SK-N-DZ (cell line): ENCODE measurements at regions not wholly inside any gene's neighbourhood (a gene's known extent, or its start where the extent isn't known, plus 50 kb on each side); places are given as distances from the start of the nearest gene placed in this dataset.
"Not testable (repeated sequence)": the region's sequence is repeated elsewhere in the genome, so short reads cannot be mapped to it uniquely, and the experiment has no call there.

Experiments
- DNase-seq: peaks from one replicate; pipeline ENCODE4 v3.0.0-alpha.2; 2015; ENCODE audit warnings: low spot score

DNA sequence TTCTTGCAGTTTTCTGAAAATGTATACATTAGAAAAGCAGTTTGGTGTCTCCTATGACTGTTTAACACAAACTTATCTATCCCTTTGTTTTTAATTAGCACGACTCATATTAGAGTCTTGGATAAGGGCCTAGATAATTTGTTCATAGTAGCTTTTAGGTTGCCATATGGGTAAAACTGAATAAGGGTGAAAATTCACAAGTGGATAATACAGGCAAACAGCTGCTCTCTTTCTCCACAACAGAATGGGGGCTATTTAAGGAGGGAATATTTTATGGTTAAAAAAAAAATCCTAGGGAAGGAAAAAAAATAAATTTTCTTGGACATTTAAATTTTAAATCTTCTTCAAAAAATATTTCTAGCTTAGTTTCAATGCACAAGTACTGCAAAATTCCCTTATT, 1416.1 kb downstream of the GATA3 start:
- no peak for DNase-seq

DNA sequence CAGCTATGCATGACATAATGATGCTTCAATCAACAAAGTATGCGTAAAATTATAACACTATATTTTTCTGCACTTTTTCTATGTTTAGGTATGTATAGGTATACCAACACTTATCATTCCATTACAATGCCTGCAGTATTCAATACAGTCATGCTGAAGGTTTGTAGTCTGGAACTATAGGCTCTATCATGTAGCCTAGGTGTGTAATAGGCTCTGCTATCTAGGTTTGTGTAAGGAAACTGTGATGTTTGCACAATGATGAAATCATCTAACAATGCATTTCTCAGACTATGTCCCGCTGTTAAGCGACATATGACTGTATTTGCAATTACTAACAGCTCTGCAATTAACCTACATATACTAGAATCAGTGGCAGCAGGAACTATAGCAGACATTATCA, 1447.5 kb downstream of the GATA3 start:
- no peak for DNase-seq

DNA sequence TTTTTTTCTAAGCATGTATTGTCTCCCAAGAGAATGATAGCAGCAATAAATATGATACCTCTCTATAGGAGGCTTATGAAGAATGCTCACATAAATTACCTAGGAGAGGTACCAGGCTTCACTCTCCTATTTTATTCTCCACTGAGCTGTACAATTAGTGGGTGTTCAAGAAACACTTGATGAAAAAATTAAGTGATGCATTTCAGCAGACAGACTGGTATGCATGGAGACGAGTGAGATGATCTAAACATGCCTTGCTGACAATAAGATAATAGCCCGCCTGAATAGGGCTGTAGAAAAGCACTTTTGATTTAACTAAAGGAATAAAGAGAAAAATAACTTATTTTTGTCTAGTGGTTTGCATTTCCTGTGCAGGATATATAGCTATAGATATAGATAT, 1449.7 kb downstream of the GATA3 start:
- DNase-seq: no peak

DNA sequence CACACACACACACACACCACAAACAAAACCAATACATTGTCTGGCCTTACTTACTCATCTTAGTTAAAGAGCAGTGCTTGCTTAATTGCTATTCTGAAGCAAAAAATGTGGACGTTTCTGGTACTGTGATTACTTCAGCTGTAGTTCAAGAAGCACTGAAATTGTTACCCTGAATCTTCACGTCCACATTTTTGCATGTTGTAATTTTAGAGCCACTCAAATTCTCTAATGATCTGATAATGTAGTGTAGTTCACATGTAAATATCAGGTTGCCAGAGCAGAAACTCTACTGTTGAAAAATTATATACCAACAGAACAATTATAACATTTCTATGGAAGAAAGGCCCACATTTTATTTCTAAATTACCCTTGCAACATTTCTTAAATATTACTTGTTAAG, 1451.1 kb downstream of the GATA3 start:
- DNase-seq: no peak

DNA sequence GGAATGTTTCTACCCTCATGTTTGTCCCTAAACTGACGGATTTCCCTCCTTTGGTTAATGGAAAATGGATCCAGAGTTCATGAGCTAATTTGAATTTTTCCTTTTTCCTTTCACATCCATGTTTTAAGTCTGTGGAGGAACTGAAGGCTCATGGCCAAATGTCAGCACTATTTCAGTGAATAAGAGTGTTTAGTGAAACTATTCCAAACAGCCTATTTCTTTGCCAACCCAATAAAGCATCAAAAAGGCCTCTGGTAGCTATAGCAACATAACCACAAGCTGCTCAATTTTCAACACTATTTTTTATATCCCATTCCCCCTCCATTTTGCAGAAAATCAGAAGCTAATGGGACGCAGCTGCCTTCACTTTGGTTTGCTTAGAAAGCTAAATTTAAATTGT, 1454.1 kb downstream of the GATA3 start:
- DNase-seq: no peak

DNA sequence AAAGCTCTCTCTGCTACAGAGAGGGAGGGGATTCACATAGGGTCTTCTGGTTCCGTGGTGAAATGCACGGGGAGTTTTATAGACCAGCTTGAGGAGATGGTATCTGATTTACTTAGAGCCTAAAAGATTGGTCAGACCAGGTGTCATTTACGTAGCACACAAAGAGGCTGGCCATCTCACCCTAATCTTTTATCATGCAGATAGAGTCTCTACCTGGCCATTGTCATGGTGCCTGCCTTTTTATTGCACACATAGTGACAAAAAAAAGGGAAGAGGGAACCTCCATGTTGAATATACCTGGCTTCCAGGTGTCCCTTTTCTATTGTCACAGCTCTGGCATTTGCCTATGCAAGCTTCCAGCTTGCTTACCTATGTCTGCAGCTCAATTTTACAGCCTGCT, 1456.1 kb downstream of the GATA3 start:
- no peak for DNase-seq

DNA sequence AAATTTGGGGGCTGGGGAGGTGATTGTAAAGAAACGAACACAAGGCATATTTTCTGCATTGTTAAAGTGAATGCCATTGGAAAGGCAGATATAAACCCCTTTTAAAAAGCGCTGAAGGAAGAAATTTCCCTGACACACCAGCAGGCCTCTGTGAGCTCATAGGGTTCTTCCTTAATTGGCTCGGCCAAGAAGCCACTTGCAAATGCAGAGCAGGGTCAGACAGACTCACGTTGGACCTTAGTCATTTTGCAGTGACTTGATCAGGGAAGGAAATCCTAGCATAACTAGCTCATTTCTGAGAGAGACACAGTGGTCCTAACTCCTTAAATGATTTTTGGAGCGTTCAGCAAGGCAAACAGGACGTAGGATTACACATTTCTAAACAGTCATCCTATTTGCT, 1461.4 kb downstream of the GATA3 start:
- no peak for DNase-seq

DNA sequence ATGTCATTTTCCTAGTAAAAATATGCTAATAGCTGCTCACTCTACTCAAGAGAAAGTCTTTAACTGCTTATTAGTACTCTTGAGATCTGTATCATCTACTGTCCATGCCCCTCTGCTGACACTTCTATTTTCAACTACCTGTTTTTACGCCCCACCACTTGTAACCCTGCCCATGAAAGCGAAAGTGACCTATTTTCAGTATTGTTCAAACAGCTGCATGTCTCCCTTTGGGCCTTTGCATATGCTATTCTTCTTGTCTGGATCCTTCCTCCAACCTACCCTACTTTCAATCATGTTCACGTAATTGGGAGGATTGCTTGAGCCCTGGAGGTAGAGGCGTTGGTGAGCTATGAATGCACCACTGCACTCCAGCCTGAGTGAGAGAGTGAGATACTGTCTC, 1481.3 kb downstream of the GATA3 start:
- no peak for DNase-seq

DNA sequence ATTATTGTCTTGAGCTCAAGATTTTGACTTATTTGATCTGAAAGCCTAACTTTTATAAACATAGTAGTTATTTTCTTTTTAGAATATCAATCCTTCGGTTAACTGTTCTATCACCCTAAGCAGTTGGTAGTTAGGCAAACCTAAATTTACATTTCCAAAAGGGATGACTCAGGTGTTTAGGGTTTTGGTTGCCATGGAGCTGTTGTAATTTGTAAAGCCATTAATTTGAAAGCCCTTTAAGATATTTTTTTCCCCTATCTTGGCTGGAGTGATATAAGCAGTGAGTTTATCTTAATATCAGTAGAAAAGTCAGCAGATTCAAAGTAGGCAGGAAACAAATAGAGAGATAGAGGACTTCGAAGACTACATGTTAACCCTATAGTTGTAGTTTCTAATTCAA, 1472.6 kb upstream of the CELF2 start:
- no peak for DNase-seq

DNA sequence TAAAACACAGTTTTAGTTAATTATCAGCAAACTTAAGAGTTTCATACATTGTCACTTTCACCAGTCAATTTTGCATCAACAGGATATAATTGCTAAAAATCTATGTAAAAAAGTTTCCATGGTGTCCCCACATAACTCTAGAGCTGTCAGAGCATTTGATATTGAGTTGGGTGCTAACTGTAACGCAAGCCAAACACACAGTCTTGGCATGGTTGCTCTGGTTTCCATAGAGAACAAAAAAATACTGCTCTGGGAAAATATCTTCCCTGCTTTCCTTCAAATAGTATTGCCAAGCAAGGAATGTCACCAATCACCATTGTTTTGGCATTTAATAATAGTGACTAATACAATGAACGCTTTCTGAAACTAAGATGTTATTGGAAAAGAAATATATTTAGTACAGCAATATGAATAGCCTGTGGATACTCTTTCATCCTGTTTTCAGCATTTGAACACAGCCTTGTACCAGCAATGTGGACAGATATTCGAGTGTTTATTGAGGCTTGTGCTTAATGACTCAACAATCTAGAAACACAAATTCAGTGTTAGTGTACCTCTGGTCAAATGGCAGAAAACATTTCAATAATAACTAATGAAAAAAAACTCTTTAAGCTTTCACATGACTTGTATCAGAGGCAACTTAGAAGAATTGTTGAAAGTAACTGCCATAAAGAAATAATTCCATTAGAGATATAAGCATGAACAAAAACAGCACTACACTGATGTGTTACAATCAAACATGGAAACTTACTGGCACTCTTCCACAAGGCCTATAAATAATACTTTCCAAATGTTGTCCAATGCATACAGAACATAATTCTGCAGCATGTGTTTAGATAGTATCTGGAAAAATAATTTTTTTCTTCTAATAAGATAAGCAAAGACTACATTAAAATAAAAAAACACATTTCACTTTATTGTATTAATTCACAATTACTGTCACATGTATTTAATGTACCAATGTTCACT, 1469.5 kb upstream of the CELF2 start:
- no peak for DNase-seq

DNA sequence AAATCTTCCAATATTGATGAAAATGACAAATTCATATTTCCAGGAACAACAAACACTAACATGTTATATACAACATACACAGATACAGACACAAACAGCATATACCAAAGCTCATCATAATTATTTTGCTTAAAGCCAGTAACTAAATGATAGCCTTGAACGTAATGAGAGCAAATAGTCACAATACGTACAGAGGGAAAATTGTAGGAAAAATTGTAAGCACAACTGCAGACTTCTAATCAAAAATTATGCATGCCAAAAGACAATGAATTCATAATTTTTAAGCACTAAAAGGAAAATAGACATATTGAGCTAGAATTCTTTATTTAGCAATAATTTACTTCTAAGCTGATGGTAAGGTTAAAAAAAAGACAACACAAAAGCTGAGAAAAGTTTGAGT, 1466.9 kb upstream of the CELF2 start:
- no peak for DNase-seq

DNA sequence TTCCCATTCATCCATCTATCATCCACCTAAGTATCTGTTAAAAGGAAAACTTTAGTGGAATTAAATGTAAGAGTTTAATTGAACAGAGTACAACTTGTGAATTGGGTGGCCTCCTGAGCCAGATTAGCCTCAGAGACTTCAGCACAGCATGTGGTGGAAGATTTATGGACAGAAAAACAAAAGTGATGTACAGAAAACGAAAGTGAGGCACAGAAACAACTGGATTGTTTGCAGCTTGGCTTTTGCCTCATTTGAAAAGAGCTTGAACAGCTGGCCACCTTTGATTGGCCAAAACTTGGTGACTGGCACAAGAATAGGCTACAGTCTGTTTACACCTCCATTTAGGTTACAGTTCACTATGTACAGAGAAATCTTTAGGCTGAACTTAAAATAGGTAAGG, 1463.4 kb upstream of the CELF2 start:
- no peak for DNase-seq

DNA sequence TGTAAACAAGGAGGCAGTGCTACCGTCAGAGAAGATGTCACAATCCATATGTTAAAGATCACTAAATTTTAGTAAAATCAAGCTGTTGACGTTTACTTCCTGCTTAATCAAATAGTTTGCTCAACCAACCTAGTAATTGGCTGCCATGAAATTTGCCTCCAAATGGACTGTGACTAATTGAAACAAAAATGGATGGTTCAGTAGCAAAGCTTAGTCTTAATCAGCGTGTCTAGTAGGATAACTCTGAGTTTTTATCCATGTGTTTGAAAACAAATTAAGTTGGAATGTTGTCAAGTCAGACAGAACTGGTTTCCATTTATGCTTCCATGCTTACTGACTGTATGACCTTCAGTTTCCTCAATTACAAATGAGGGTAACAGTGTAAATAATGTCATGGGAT, 1456.7 kb upstream of the CELF2 start:
- DNase-seq: no peak

DNA sequence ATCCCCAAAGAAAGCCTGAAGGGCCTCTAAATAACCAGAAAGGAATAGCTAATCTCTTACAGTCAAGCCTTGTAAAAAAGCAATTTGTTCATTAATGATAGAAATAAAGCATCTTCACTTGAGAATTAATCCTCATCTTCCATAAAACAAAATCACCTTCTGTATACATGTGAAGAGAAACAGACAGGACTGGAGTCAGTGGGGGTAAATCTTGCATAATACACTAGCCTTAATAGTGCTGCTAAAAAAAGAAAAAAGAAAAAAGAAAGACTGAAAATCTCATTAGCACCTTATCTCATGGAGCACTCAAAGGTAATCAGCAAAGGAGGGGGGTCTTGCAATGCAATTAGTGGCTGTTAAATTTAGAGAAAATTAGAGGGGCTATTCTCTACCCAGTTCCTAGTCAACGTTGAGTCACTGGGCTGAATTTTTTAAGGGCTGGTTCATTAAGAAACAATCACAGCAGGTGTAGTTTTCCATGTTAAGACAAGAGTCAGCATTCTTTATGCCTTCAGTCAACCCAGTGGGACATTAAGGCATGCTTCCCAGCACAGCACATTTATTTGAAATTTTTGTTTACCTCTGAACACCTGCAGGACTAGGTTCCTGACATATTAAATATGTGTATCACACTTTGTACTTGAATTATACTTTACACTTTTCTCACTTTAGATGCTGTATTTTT, 1455.7 kb upstream of the CELF2 start:
- no peak for DNase-seq

DNA sequence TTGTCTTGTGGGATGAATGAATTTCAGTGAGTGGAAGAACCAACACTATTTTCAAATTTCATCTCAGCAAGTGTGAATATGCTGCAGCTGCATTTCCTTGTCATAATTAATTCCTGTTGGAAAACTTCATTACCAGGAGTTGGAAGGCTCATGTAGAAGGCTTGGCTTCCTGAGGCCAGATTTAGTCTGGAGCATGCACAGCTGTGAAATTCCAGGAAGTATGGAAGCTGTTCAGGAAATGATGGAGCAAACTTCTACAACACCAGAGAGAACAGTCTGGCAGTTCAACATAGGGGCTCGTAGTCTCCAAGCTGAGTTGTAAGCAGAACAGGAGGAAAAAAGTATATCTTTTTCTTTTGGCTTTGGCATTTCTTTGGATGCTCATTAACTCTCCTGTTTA, 1439.9 kb upstream of the CELF2 start:
- DNase-seq: no peak

DNA sequence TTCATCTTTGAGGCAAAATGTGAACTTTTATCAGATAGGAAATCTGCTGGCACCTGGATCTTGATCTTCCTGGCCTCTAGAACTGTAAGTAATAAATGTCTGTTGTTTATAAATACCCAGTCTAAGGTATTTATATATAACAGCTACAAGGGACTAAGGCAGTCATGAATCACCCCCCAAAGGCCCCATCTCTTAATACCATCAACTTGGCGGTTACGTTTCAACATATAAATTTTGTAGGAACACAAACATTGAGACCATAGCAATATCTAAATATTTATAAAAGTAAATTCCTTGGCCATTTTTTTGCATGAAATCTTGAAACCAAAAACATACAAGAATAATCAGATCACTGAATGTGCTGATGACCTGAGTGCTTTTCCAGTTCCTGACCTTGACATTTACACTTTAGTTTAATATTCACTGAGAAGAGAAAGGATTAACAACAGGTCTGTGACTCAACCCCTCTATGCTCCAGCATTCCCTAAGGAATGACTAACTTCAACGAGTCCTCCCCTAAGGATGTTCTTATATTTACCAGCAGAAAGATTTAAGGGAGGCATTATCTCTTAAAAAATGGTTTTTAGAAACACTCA, 1438.5 kb upstream of the CELF2 start:
- DNase-seq: no peak

DNA sequence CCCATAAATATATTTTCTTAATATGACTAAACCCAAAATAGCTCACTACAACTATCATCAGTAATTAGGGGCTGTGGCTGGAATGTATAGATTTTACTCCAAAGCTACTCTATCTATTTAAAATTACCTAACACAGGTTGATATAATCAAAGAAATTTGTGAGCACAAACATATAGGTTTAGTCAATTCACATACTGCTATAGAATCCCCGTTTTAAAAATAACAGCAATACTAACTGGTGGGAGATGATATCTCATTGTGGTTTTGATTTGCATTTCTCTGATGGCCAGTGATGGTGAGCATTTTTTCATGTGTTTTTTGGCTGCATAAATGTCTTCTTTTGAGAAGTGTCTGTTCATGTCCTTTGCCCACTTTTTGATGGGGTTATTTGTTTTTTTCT, 1434.9 kb upstream of the CELF2 start:
- not testable (repeated sequence) for DNase-seq

DNA sequence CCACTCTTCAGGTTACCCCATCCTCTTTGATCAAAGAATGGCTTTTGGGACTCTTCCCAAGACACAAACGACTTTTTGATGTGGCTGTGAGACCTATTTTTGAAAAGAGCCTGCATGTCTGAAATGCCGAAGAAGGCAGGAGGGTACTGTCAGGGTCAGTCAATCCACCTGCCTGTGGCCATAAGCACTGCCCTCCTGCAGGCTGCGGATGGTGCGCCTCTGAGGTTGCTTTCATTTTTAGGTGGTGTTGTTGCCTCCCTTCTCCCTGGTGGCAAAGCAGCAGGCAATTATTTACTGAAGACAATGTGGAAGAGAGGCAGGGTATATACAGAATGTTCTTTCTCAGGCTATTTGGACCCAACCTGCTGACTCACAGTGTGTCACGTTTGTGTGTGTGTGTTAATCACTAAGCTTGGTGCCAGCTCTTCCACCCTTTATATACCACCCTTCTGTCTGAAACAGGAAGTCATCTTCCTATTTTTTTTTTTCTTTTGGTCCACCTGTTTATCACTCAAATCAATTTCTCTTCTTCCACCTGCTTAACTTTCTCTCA, 1421.2 kb upstream of the CELF2 start:
- DNase-seq: no peak

DNA sequence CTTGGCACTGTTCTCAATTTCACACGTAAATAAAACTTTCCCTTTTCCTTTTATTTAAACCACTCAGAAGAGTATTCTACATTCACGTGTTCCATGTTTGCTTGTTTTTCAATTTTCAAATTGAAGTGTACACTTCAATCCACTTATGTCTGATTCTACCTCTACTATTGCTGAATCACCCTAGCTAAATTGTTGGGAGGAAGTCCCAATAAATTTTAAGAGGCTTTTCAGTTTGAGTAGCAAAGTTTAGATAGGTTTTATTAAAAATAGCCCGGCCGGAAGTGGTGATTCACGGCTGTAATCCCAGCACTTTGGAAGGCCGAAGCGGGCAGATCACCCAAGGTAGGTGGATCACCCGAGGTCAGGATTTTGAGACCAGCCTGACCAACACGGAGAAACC, 1414.7 kb upstream of the CELF2 start:
- DNase-seq: no peak

DNA sequence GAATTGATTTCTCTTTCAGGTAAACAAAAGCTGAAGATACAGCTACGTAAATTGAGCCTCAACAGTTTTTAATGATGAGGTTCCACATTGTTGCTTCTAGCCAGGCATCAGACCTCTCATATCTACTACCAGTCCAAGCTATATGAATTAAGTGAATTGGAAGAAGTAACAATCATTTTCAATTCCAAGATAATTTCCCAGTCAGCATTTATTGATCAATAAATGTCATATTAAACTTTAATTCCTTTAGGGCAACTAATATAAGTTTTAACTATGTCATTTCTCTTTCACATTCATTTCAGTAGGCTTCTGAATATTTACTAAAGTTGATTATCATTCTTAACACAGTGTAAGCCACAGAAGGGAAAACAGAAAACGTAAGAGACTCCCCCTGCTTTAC, 1413.7 kb upstream of the CELF2 start:
- no peak for DNase-seq

DNA sequence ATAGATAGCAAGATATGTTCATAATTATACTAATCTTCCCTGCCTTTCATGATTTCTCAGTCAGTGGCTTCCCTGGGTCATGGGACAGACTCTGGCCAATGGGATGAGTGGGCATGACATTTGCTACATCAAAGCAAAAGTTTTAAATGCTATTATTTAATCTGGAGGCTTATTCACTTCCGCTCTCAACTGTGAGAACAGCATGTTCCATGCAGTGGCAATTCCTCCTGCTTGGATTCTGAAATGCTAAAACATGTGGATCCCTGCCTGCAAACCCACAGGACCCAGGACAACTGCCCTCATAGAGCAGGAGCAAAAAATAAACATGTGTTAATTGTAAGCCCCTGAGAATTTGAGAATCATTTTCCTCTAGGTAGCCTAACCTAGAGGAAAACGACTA, 1412.4 kb upstream of the CELF2 start:
- DNase-seq: no peak

DNA sequence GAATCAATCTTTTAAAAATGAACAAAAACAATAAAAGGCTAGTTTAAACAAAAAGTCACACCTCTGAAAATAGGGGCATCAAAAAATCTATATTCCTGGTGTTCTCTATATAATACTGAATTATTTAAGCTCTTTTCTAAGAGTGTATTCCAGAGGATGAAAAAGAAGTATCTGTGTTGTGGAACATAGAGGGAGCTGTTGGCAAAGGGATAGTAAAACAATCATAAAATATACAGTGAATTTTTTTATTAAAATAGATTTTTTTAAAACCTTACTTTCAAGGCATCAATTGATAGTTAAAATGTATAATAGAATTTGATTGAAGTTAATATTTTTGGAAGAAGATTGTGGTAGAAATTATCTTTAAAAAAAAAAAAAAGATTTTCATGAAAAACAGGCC, 1409.1 kb upstream of the CELF2 start:
- no peak for DNase-seq
